SKM-1 (cell line): ENCODE measurements at regions not wholly inside any gene's neighbourhood (a gene's known extent, or its start where the extent isn't known, plus 50 kb on each side); places are given as distances from the start of the nearest gene placed in this dataset.

Source experiments
- DNase-seq: peaks from one replicate; lab custom pipeline; 2025; ENCODE audit not compliant: unreplicated experiment; lab: John Stamatoyannopoulos, UW

- no peak for DNase-seq
These were observed 221.7 kb downstream of the DIRAS2 start for GRCh38 chr9:90420768-90421513.

- DNase-seq = no peak
These were observed 220.8 kb downstream of the DIRAS2 start for GRCh38 chr9:90421786-90422185.

GRCh38 chr9:90423661-90424193 lies 218.9 kb downstream of the DIRAS2 start:
- DNase-seq = no peak

- no peak for DNase-seq
These were observed 214.1 kb downstream of the DIRAS2 start for GRCh38 chr9:90428517-90428916.

- no peak for DNase-seq
These were observed 209.7 kb downstream of the DIRAS2 start for GRCh38 chr9:90432951-90433350.

- DNase-seq = no peak
These were observed 209.2 kb downstream of the DIRAS2 start for GRCh38 chr9:90433398-90433941.

- DNase-seq = no peak
These were observed 200.8 kb downstream of the DIRAS2 start for GRCh38 chr9:90441814-90442213.

GRCh38 chr9:90442723-90443122 lies 199.9 kb downstream of the DIRAS2 start:
- no peak for DNase-seq

GRCh38 chr9:90444609-90445204 lies 197.9 kb downstream of the DIRAS2 start:
- no peak for DNase-seq

GRCh38 chr9:90445391-90445790 lies 197.2 kb downstream of the DIRAS2 start:
- DNase-seq = no peak

- no peak for DNase-seq
These were observed 196.2 kb downstream of the DIRAS2 start for GRCh38 chr9:90446200-90446948.

- no peak for DNase-seq
These were observed 194.9 kb downstream of the DIRAS2 start for GRCh38 chr9:90447773-90448172.

GRCh38 chr9:90449213-90449925 lies 193.3 kb downstream of the DIRAS2 start:
- no peak for DNase-seq

GRCh38 chr9:90451804-90452203 lies 190.8 kb downstream of the DIRAS2 start:
- no peak for DNase-seq

GRCh38 chr9:90455316-90455715 lies 187.3 kb downstream of the DIRAS2 start:
- DNase-seq = no peak

GRCh38 chr9:90457386-90458190 lies 185.0 kb downstream of the DIRAS2 start:
- DNase-seq = no peak

GRCh38 chr9:90458485-90458884 lies 184.1 kb downstream of the DIRAS2 start:
- no peak for DNase-seq

GRCh38 chr9:90459321-90459720 lies 183.3 kb downstream of the DIRAS2 start:
- DNase-seq = no peak

GRCh38 chr9:90460220-90460619 lies 182.4 kb downstream of the DIRAS2 start:
- DNase-seq = no peak

- DNase-seq = no peak
These were observed 177.6 kb downstream of the DIRAS2 start for GRCh38 chr9:90464978-90465377.
